ENCODE measurements at regions not wholly inside any gene's neighbourhood (a gene's known extent, or its start where the extent isn't known, plus 50 kb on each side); places are given as distances from the start of the nearest gene placed in this dataset.

GRCh38 chr6:23532227-23532626 lies 593.8 kb upstream of the NRSN1 start:
- DNase-seq, result no peak
- H3K27me3 ChIP-seq (ENCODE audit: insufficient read depth, low read depth, severe bottlenecking), result no peaks in the 10 kb centered on the region
- no peak for TF ChIP-seq CTCF (IDR thresholded peaks at IDR 0.05; ENCODE audit: low read depth, low read length)
- no peaks in the 10 kb centered on the region for H3K9me3 ChIP-seq (ENCODE audit: severe bottlenecking)
- no peak overlapping the region for H3K4me3 ChIP-seq (ENCODE audit: low read depth, low read length)
- no peaks in the 10 kb centered on the region for H3K36me3 ChIP-seq
- no peak overlapping the region for H3K27ac ChIP-seq

GRCh38 chr6:23533311-23533710 lies 592.7 kb upstream of the NRSN1 start:
- Histone ChIP-seq H3K9me3 (ENCODE audit: severe bottlenecking) (no peaks in the 10 kb centered on the region), H3K4me3 (ENCODE audit: low read depth, low read length) (no peak overlapping the region), H3K27ac (no peak overlapping the region), H3K27me3 (ENCODE audit: insufficient read depth, low read depth, severe bottlenecking) (no peaks in the 10 kb centered on the region), H3K36me3 (no peaks in the 10 kb centered on the region)
- no peak for DNase-seq
- TF ChIP-seq CTCF (IDR thresholded peaks at IDR 0.05; ENCODE audit: low read depth, low read length), result no peak

- TF ChIP-seq CTCF (IDR thresholded peaks at IDR 0.05; ENCODE audit: low read depth, low read length), result no peak
- Histone ChIP-seq H3K27ac (no peak overlapping the region), H3K9me3 (ENCODE audit: severe bottlenecking) (no peaks in the 10 kb centered on the region), H3K36me3 (no peaks in the 10 kb centered on the region), H3K4me3 (ENCODE audit: low read depth, low read length) (no peak overlapping the region), H3K27me3 (ENCODE audit: insufficient read depth, low read depth, severe bottlenecking) (no peaks in the 10 kb centered on the region)
- no peak for DNase-seq
Observed at GRCh38 chr6:23533944-23534343, 592.1 kb upstream of the NRSN1 start.

DNA sequence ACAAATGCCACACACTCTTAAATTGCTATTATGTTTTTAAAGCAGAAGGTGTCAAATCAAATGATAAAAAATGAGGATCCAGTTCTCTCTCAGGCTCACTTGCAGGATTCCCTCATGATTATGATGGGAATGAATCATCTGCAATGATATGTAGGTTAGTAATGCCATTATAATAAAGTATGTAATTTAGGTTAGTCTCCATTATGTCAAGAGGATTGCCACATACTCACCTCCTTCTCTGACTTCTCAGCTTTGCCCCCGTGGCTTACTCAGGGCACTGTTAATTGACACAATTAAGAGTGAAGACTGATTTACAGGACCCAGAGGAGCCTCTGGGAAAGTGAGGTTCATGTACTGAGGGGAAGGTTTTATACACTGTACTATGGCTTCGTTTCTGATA lies 591.7 kb upstream of the NRSN1 start:
- H3K9me3 ChIP-seq (ENCODE audit: severe bottlenecking), result no peaks in the 10 kb centered on the region
- no peak for TF ChIP-seq CTCF (IDR thresholded peaks at IDR 0.05; ENCODE audit: low read depth, low read length)
- H3K27ac ChIP-seq, result no peak overlapping the region
- no peaks in the 10 kb centered on the region for H3K27me3 ChIP-seq (ENCODE audit: insufficient read depth, low read depth, severe bottlenecking)
- no peaks in the 10 kb centered on the region for H3K36me3 ChIP-seq
- no peak for DNase-seq
- no peak overlapping the region for H3K4me3 ChIP-seq (ENCODE audit: low read depth, low read length)

DNA sequence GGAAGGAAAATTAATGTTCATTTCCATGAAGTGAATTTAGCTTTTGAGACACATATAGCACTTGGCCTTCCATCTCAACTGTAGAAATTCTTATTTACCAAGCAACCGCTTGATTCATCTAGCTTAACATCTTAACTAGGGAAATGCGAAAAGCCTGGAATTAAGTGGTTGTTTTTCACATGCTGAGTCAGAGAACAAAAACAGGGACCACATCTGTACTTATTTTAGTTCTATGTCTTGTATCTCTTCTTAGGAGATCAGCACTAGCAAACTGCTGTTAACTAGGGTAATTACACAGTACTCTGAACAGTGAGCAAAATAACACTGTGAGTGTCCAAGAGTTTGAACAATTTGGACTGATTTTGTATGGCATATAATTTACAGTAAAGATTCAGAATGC lies 590.9 kb upstream of the NRSN1 start:
- Histone ChIP-seq H3K27me3 (ENCODE audit: insufficient read depth, low read depth, severe bottlenecking) (no peaks in the 10 kb centered on the region), H3K4me3 (ENCODE audit: low read depth, low read length) (no peak overlapping the region), H3K9me3 (ENCODE audit: severe bottlenecking) (no peaks in the 10 kb centered on the region), H3K27ac (no peak overlapping the region), H3K36me3 (no peaks in the 10 kb centered on the region)
- no peak for DNase-seq
- TF ChIP-seq CTCF (IDR thresholded peaks at IDR 0.05; ENCODE audit: low read depth, low read length), result no peak

- Histone ChIP-seq H3K36me3 (no peaks in the 10 kb centered on the region), H3K9me3 (ENCODE audit: severe bottlenecking) (no peaks in the 10 kb centered on the region), H3K4me3 (ENCODE audit: low read depth, low read length) (no peak overlapping the region), H3K27ac (no peak overlapping the region), H3K27me3 (ENCODE audit: insufficient read depth, low read depth, severe bottlenecking) (no peaks in the 10 kb centered on the region)
- DNase-seq, result no peak
- no peak for TF ChIP-seq CTCF (IDR thresholded peaks at IDR 0.05; ENCODE audit: low read depth, low read length)
Observed at GRCh38 chr6:23537828-23538227, 588.2 kb upstream of the NRSN1 start.
